ENCODE measurements at regions not wholly inside any gene's neighbourhood (a gene's known extent, or its start where the extent isn't known, plus 50 kb on each side); places are given as distances from the start of the nearest gene placed in this dataset.

DNA sequence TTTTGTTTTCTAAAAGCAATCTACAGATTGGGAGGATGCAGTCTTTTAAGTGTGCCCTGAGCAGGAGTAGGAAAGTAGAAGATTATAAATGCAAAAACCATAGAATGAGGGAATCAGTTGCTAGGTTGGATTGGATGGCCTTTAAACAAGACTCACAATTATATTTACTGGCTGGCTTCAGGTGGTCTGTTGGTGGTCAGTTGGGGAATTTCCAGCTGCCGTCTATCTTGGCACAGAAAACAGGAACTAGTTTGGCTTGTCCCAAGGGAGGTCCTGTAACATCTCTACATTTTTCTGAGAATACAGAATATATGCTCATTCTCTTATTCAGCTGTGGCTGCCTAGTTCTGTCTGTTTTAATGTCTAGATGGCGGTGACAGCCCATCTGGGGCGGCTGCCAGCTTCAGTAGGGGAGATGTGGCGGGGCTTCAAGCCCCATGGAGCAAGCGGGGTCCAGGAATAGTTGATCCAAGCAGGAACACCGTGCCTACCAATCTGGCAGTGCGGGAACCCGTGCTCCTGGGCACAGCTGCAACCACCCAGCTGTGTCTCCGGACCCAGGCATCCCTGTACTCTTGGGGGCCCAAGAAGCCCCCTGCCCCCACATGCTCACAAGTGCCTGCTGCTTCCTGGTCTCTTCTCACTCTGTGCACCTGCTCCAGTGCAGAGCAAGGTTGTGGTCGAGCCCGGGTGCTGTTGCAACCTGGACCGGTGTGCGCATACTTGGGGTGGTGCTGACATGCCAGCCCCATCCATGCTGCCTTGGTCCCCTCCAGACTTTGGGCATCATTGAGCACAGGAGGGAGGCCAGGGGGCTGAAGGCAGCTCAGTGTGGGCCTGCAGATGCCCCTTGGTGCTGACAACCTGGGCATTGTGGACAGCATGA, 1182.6 kb downstream of the AMY1C start:
- TF ChIP-seq, protein P1, sequence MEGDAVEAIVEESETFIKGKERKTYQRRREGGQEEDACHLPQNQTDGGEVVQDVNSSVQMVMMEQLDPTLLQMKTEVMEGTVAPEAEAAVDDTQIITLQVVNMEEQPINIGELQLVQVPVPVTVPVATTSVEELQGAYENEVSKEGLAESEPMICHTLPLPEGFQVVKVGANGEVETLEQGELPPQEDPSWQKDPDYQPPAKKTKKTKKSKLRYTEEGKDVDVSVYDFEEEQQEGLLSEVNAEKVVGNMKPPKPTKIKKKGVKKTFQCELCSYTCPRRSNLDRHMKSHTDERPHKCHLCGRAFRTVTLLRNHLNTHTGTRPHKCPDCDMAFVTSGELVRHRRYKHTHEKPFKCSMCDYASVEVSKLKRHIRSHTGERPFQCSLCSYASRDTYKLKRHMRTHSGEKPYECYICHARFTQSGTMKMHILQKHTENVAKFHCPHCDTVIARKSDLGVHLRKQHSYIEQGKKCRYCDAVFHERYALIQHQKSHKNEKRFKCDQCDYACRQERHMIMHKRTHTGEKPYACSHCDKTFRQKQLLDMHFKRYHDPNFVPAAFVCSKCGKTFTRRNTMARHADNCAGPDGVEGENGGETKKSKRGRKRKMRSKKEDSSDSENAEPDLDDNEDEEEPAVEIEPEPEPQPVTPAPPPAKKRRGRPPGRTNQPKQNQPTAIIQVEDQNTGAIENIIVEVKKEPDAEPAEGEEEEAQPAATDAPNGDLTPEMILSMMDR (conservative IDR thresholded peaks at IDR 0.05; ENCODE audit: low read length) = no peak
- no peak for TF ChIP-seq EZH2phosphoT487 (IDR thresholded peaks at IDR 0.05; ENCODE audit: borderline replicate concordance)
